Astrocyte of the cerebellum (primary cell): ENCODE measurements at regions not wholly inside any gene's neighbourhood (a gene's known extent, or its start where the extent isn't known, plus 50 kb on each side); places are given as distances from the start of the nearest gene placed in this dataset.

Experiments used
- DNase-seq: peaks from one replicate; pipeline ENCODE4 v3.0.0-alpha.2; 2011; ENCODE audit warnings: low read depth
- H3K4me3 ChIP-seq: 2 replicates; pipeline ENCODE4 v1.5.1; 2011; ENCODE audit warnings: mild to moderate bottlenecking, low read depth, low read length, moderate library complexity
- CTCF ChIP-seq: IDR thresholded peaks from 2 replicates; pipeline ENCODE4 v1.5.1; 2012; ENCODE audit warnings: low read length, low read depth, moderate library complexity, mild to moderate bottlenecking; ENCODE audit errors: missing control alignments
- in situ Hi-C: cut with HindIII; loops from 2 replicates; pipeline ENCODE4 v1.10.0; 2017; ENCODE audit warnings: low sequenced_read_pairs

GRCh38 chr2:21276163-21276562 lies 152.4 kb downstream of the TDRD15 start:
- no peak for DNase-seq
- in situ Hi-C loops: no loop called here
- H3K4me3 ChIP-seq: no peak overlapping the region
- no peak for TF ChIP-seq CTCF

GRCh38 chr2:21277068-21278056 lies 153.6 kb downstream of the TDRD15 start:
- TF ChIP-seq CTCF: no peak
- H3K4me3 ChIP-seq: no peak overlapping the region
- in situ Hi-C loops: no loop called here
- DNase-seq: no peak

GRCh38 chr2:21279525-21279924 lies 155.8 kb downstream of the TDRD15 start:
- no peak overlapping the region for H3K4me3 ChIP-seq
- TF ChIP-seq CTCF: no peak
- DNase-seq: no peak
- in situ Hi-C loops: no loop called here

GRCh38 chr2:21280793-21281192 lies 157.0 kb downstream of the TDRD15 start:
- in situ Hi-C loops: loop anchor here (5.0 kb wide), 1 partner anchor 62 kb away; no protein-coding TSS in a partner anchor
- H3K4me3 ChIP-seq: no peak overlapping the region
- DNase-seq: no peak
- no peak for TF ChIP-seq CTCF

GRCh38 chr2:21281384-21281783 lies 157.6 kb downstream of the TDRD15 start:
- TF ChIP-seq CTCF: no peak

GRCh38 chr2:21281791-21282514 lies 158.2 kb downstream of the TDRD15 start:
- DNase-seq: no peak
- in situ Hi-C loops: loop anchor here (5.0 kb wide), 1 partner anchor 60 kb away; no protein-coding TSS in a partner anchor
- H3K4me3 ChIP-seq: no peak overlapping the region
- no peak for TF ChIP-seq CTCF

More at GRCh38 chr2:21281384-21281783, 157.6 kb downstream of the TDRD15 start:
- no peak for DNase-seq
- no peak overlapping the region for H3K4me3 ChIP-seq
- in situ Hi-C loops: loop anchor here (5.0 kb wide), 1 partner anchor 61 kb away; no protein-coding TSS in a partner anchor
